Skin of body (tissue), 1 donor: ENCODE measurements at regions not wholly inside any gene's neighbourhood (a gene's known extent, or its start where the extent isn't known, plus 50 kb on each side); places are given as distances from the start of the nearest gene placed in this dataset.
"Not testable (repeated sequence)": the region's sequence is repeated elsewhere in the genome, so short reads cannot be mapped to it uniquely, and the experiment has no call there.

Source experiments
- DNase-seq: peaks from one replicate; lab custom pipeline; 2025; lab: John Stamatoyannopoulos, UW

GRCh38 chr11:96508861-96509260 lies 119.0 kb downstream of the JRKL start:
- no peak for DNase-seq

- no peak for DNase-seq
Measured at GRCh38 chr11:96520939-96521338, 131.1 kb downstream of the JRKL start.

- peak; percentile 5 for DNase-seq
Measured at GRCh38 chr11:96523656-96524055, 133.8 kb downstream of the JRKL start.

GRCh38 chr11:96524475-96524874 lies 134.7 kb downstream of the JRKL start:
- no peak for DNase-seq

- DNase-seq: no peak
Measured at GRCh38 chr11:96530473-96530872, 140.7 kb downstream of the JRKL start.

- DNase-seq: no peak
Measured at GRCh38 chr11:96538104-96538503, 148.3 kb downstream of the JRKL start.

- DNase-seq: no peak
Measured at GRCh38 chr11:96538622-96539021, 148.8 kb downstream of the JRKL start.

- DNase-seq: no peak
Measured at GRCh38 chr11:96540875-96541274, 151.1 kb downstream of the JRKL start.

GRCh38 chr11:96543177-96543576 lies 153.4 kb downstream of the JRKL start:
- DNase-seq: no peak

GRCh38 chr11:96545192-96545591 lies 155.4 kb downstream of the JRKL start:
- DNase-seq: not testable (repeated sequence)

GRCh38 chr11:96551136-96551535 lies 161.3 kb downstream of the JRKL start:
- no peak for DNase-seq

- no peak for DNase-seq
Measured at GRCh38 chr11:96554236-96554820, 164.5 kb downstream of the JRKL start.

GRCh38 chr11:96555826-96556225 lies 166.0 kb downstream of the JRKL start:
- not testable (repeated sequence) for DNase-seq

GRCh38 chr11:96560727-96561126 lies 170.9 kb downstream of the JRKL start:
- DNase-seq: not testable (repeated sequence)

- no peak for DNase-seq
Measured at GRCh38 chr11:96567176-96567575, 177.4 kb downstream of the JRKL start.

- no peak for DNase-seq
Measured at GRCh38 chr11:96567667-96568066, 177.9 kb downstream of the JRKL start.

GRCh38 chr11:96576383-96576782 lies 186.6 kb downstream of the JRKL start:
- no peak for DNase-seq

GRCh38 chr11:96578379-96578778 lies 188.6 kb downstream of the JRKL start:
- no peak for DNase-seq

- no peak for DNase-seq
Measured at GRCh38 chr11:96579656-96580055, 189.8 kb downstream of the JRKL start.

- DNase-seq: no peak
Measured at GRCh38 chr11:96580476-96581040, 190.7 kb downstream of the JRKL start.

- DNase-seq: not testable (repeated sequence)
Measured at GRCh38 chr11:96585944-96586880, 196.4 kb downstream of the JRKL start.

- not testable (repeated sequence) for DNase-seq
Measured at GRCh38 chr11:96588793-96589192, 199.0 kb downstream of the JRKL start.
